HG02970 (cell line): ENCODE measurements at regions not wholly inside any gene's neighbourhood (a gene's known extent, or its start where the extent isn't known, plus 50 kb on each side); places are given as distances from the start of the nearest gene placed in this dataset.
"Not testable (repeated sequence)": the region's sequence is repeated elsewhere in the genome, so short reads cannot be mapped to it uniquely, and the experiment has no call there.

Experiments used
- ATAC-seq: cut with Tn5 transposase; IDR thresholded peaks from one replicate; pipeline ENCODE4 v1.9.1; 2021; ENCODE audit warnings: mild to moderate bottlenecking, moderate library complexity, moderate number of reproducible peaks; ENCODE audit not compliant: unreplicated experiment, low FRiP score

- no peak for ATAC-seq
These were observed 413.6 kb downstream of the TMEM121 start for GRCh38 chr14:105939810-105940508.

- ATAC-seq = no peak
These were observed 414.3 kb downstream of the TMEM121 start for GRCh38 chr14:105940534-105941225.

GRCh38 chr14:105941226-105942166 lies 415.1 kb downstream of the TMEM121 start:
- no peak for ATAC-seq

- ATAC-seq = not testable (repeated sequence)
These were observed 416.3 kb downstream of the TMEM121 start for GRCh38 chr14:105942725-105943124.

GRCh38 chr14:105943973-105944602 lies 417.7 kb downstream of the TMEM121 start:
- ATAC-seq = no peak

GRCh38 chr14:105944632-105945610 lies 418.5 kb downstream of the TMEM121 start:
- ATAC-seq = no peak

GRCh38 chr14:105945896-105946295 lies 419.5 kb downstream of the TMEM121 start:
- ATAC-seq = no peak

GRCh38 chr14:105947599-105947998 lies 421.2 kb downstream of the TMEM121 start:
- no peak for ATAC-seq

- not testable (repeated sequence) for ATAC-seq
These were observed 422.6 kb downstream of the TMEM121 start for GRCh38 chr14:105948955-105949354.

- not testable (repeated sequence) for ATAC-seq
These were observed 424.0 kb downstream of the TMEM121 start for GRCh38 chr14:105950364-105950892.

- no peak for ATAC-seq
These were observed 425.0 kb downstream of the TMEM121 start for GRCh38 chr14:105951399-105951798.

GRCh38 chr14:105952222-105952621 lies 425.8 kb downstream of the TMEM121 start:
- ATAC-seq = no peak

- no peak for ATAC-seq
These were observed 426.4 kb downstream of the TMEM121 start for GRCh38 chr14:105952826-105953225.

GRCh38 chr14:105961625-105962024 lies 435.2 kb downstream of the TMEM121 start:
- not testable (repeated sequence) for ATAC-seq

GRCh38 chr14:105962532-105962931 lies 436.1 kb downstream of the TMEM121 start:
- no peak for ATAC-seq

- ATAC-seq = no peak
These were observed 441.9 kb downstream of the TMEM121 start for GRCh38 chr14:105968291-105968690.

- not testable (repeated sequence) for ATAC-seq
These were observed 442.6 kb downstream of the TMEM121 start for GRCh38 chr14:105969026-105969425.

- not testable (repeated sequence) for ATAC-seq
These were observed 444.4 kb downstream of the TMEM121 start for GRCh38 chr14:105970821-105971220.
